PC-3 (cell line): ENCODE measurements at regions not wholly inside any gene's neighbourhood (a gene's known extent, or its start where the extent isn't known, plus 50 kb on each side); places are given as distances from the start of the nearest gene placed in this dataset.
"Not testable (repeated sequence)": the region's sequence is repeated elsewhere in the genome, so short reads cannot be mapped to it uniquely, and the experiment has no call there.

Source experiments
- ATAC-seq: fragments of 200-7000 bp; cut with Tn5 transposase; 2 replicates; pipeline ENCODE4 v1.9.1; 2020; ENCODE audit warnings: mild to moderate bottlenecking, moderate library complexity
- BruUV-seq: library from RNA; stranded (reverse); fragments of 400-500 nt; replicated peaks from 2 replicates; lab custom pipeline; 2021; lab: Mats Ljungman, UMichigan
- CTCF ChIA-PET: fragments of 300-600 bp; sonication (Branson Sonifier 250); formaldehyde crosslinking; loops from one replicate; lab custom pipeline; 2022; ENCODE audit warnings: antibody characterized with exemption; lab: Charles Lee
- POLR2A ChIA-PET: fragments of 300-600 bp; sonication (Branson Sonifier 250); formaldehyde crosslinking; loops from one replicate; lab custom pipeline; 2022; ENCODE audit warnings: antibody characterized with exemption; ENCODE audit not compliant: unreplicated experiment; lab: Charles Lee
- DNase-seq: peaks from one replicate; pipeline ENCODE4 v3.0.0-alpha.2; 2015
- H2AFZ ChIP-seq: fragments of 300-600 bp; sonication (generic); 2 replicates; pipeline ENCODE4 v1.6.0; 2016; ENCODE audit warnings: antibody characterized with exemption, low read length
- H3F3A ChIP-seq: fragments of 300-600 bp; sonication (generic); one replicate; pipeline ENCODE4 v1.6.0; 2017; ENCODE audit warnings: antibody characterized with exemption, low read length, control low read depth, mild to moderate bottlenecking; ENCODE audit not compliant: unreplicated experiment
- H3K27ac ChIP-seq: fragments of 300-600 bp; sonication (generic); 2 replicates; pipeline ENCODE4 v1.5.1; 2016; ENCODE audit warnings: mild to moderate bottlenecking, low read length
- H3K27me3 ChIP-seq: fragments of 300-600 bp; sonication (generic); 2 replicates; pipeline ENCODE4 v1.6.1; 2016; ENCODE audit warnings: low read length, mixed read lengths
- H3K36me3 ChIP-seq: fragments of 300-600 bp; sonication (generic); 2 replicates; pipeline ENCODE4 v1.6.1; 2016; ENCODE audit warnings: low read depth, mixed run types, low read length, mixed read lengths
- H3K4me1 ChIP-seq: fragments of 300-600 bp; sonication (generic); 2 replicates; pipeline ENCODE4 v1.5.1; 2016; ENCODE audit warnings: low read length; ENCODE audit not compliant: insufficient read depth
- H3K4me2 ChIP-seq: fragments of 300-600 bp; sonication (generic); 2 replicates; pipeline ENCODE4 v1.6.0; 2016; ENCODE audit warnings: low read length
- H3K4me3 ChIP-seq: fragments of 300-600 bp; sonication (generic); 2 replicates; pipeline ENCODE4 v1.5.1; 2016; ENCODE audit warnings: mild to moderate bottlenecking, low read length, mixed read lengths
- H3K79me2 ChIP-seq: fragments of 300-600 bp; sonication (generic); 2 replicates; pipeline ENCODE4 v1.6.1; 2017; ENCODE audit warnings: low read length, mixed read lengths
- H3K9ac ChIP-seq: fragments of 300-600 bp; sonication (generic); 2 replicates; pipeline ENCODE4 v1.6.0; 2016; ENCODE audit warnings: mild to moderate bottlenecking, low read length
- H3K9me2 ChIP-seq: fragments of 300-600 bp; sonication (generic); replicated peaks from 2 replicates; pipeline ENCODE4 v1.6.1; 2016; ENCODE audit warnings: mixed run types, low read length, mixed read lengths
- H3K9me3 ChIP-seq: fragments of 300-600 bp; sonication (generic); 2 replicates; pipeline ENCODE4 v1.6.1; 2016; ENCODE audit warnings: low read length, mixed read lengths
- H4K20me1 ChIP-seq: fragments of 300-600 bp; sonication (generic); 2 replicates; pipeline ENCODE4 v1.6.1; 2016; ENCODE audit warnings: low read length, mixed read lengths
- CTCF ChIP-seq: fragments of 300-600 bp; sonication (generic); conservative IDR thresholded peaks from 2 replicates; pipeline ENCODE4 v1.5.1; 2017; ENCODE audit warnings: antibody characterized with exemption, low read depth, mild to moderate bottlenecking, low read length
- EZH2 ChIP-seq: fragments of 300-600 bp; sonication (generic); IDR thresholded peaks from one replicate; pipeline ENCODE4 v1.6.1; 2017; ENCODE audit warnings: antibody characterized with exemption, mild to moderate bottlenecking, low read length; ENCODE audit not compliant: unreplicated experiment
- EZH2phosphoT487 ChIP-seq: fragments of 300-600 bp; sonication (generic); IDR thresholded peaks from 2 replicates; pipeline ENCODE4 v1.6.1; 2018; ENCODE audit warnings: mild to moderate bottlenecking, antibody characterized with exemption, low read length, borderline replicate concordance
- intact Hi-C: fragments of 100-400 bp; cut with micrococcal nuclease; formaldehyde crosslinking; loops from 2 replicates; pipeline ENCODE4 v1.9.0; 2023

- no peak overlapping the region for H2AFZ ChIP-seq
- TF ChIP-seq EZH2phosphoT487, result no peak
- no peak for TF ChIP-seq CTCF
- TF ChIP-seq EZH2, result no peak
- H3F3A ChIP-seq, result no peaks in the 10 kb centered on the region
- ATAC-seq, result no peak
- no peaks in the 10 kb centered on the region for H3K4me1 ChIP-seq
- ChIA-PET CTCF (no interaction called here), POLR2A (no interaction called here)
- H3K27me3 ChIP-seq, result no peaks in the 10 kb centered on the region
- no peak overlapping the region for H3K4me2 ChIP-seq
- H4K20me1 ChIP-seq, result no peaks in the 10 kb centered on the region
- H3K9me2 ChIP-seq, result no peaks in the 10 kb centered on the region
- no peak overlapping the region for H3K9ac ChIP-seq
- no TSS peak for BruUV-seq
- no peak for DNase-seq
- H3K4me3 ChIP-seq, result no peak overlapping the region
- no peaks in the 10 kb centered on the region for H3K36me3 ChIP-seq
- intact Hi-C loops, result no loop called here
- H3K9me3 ChIP-seq, result no peaks in the 10 kb centered on the region
- H3K27ac ChIP-seq, result no peak overlapping the region
- H3K79me2 ChIP-seq, result no peaks in the 10 kb centered on the region
Observed at GRCh38 chr5:143524338-143524945, 121.0 kb upstream of the NR3C1 start.

- Histone ChIP-seq H2AFZ (no peak overlapping the region), H3K36me3 (no peaks in the 10 kb centered on the region), H3K27me3 (no peaks in the 10 kb centered on the region), H3K9me2 (no peaks in the 10 kb centered on the region), H4K20me1 (no peaks in the 10 kb centered on the region), H3K9me3 (no peaks in the 10 kb centered on the region), H3K9ac (no peak overlapping the region), H3K27ac (no peak overlapping the region), H3K4me3 (no peak overlapping the region), H3K4me1 (no peaks in the 10 kb centered on the region), H3F3A (no peaks in the 10 kb centered on the region), H3K4me2 (no peak overlapping the region), H3K79me2 (no peaks in the 10 kb centered on the region)
- DNase-seq (no peak), ATAC-seq (no peak)
- CTCF ChIA-PET, result no interaction called here
- POLR2A ChIA-PET, result interaction anchor here (0.6 kb wide), 1 partner anchor 108 kb away, joined by 6 read pairs; no protein-coding TSS in a partner anchor
- TF ChIP-seq EZH2 (no peak), CTCF (no peak)
- intact Hi-C loops, result no loop called here
- no TSS peak for BruUV-seq
Observed at GRCh38 chr5:143521846-143522400, 118.4 kb upstream of the NR3C1 start.

- no peaks in the 10 kb centered on the region for H3F3A ChIP-seq
- TF ChIP-seq CTCF (no peak), EZH2 (no peak), EZH2phosphoT487 (no peak)
- CTCF ChIA-PET, result no interaction called here
- intact Hi-C loops, result no loop called here
- H3K9me3 ChIP-seq, result no peaks in the 10 kb centered on the region
- H3K79me2 ChIP-seq, result no peaks in the 10 kb centered on the region
- H3K9me2 ChIP-seq, result no peaks in the 10 kb centered on the region
- H3K4me2 ChIP-seq, result no peak overlapping the region
- no peak overlapping the region for H3K27ac ChIP-seq
- POLR2A ChIA-PET, result no interaction called here
- H3K9ac ChIP-seq, result no peak overlapping the region
- H3K36me3 ChIP-seq, result no peaks in the 10 kb centered on the region
- H4K20me1 ChIP-seq, result no peaks in the 10 kb centered on the region
- no peak for ATAC-seq
- no peak for DNase-seq
- H2AFZ ChIP-seq, result no peak overlapping the region
- H3K4me1 ChIP-seq, result no peaks in the 10 kb centered on the region
- H3K27me3 ChIP-seq, result no peaks in the 10 kb centered on the region
- BruUV-seq, result no TSS peak
- no peak overlapping the region for H3K4me3 ChIP-seq
Observed at GRCh38 chr5:143521141-143521540, 117.7 kb upstream of the NR3C1 start.

DNA sequence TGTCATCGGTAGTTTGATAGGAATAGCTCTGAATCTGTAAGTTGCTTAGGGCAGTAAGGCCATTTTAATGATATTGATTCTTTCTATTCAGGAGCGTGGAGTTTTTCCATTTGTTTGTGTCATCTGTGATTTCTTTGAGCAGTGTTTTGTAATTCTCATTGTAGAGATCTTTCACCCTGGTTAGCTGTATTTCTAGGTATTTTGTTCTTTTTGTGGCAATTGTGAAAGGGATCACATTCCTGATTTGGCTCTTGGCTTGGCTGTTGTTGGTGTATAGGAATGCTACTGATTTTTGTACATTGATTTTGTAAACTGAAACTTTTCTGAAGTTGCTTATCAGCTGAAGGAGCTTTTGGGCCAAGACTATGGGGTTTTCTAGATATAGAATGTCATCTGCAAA lies 115.7 kb upstream of the NR3C1 start:
- H3K9ac ChIP-seq, BruUV-seq, CTCF ChIA-PET, H3K9me2 ChIP-seq, DNase-seq, intact Hi-C loops, H3K4me1 ChIP-seq, H3K4me2 ChIP-seq, POLR2A ChIA-PET, H3F3A ChIP-seq, H3K79me2 ChIP-seq, H2AFZ ChIP-seq, H4K20me1 ChIP-seq, H3K36me3 ChIP-seq, H3K9me3 ChIP-seq, H3K27ac ChIP-seq, ATAC-seq, H3K27me3 ChIP-seq, H3K4me3 ChIP-seq: not testable (repeated sequence)
